Upper lobe of left lung (tissue), 6 donors: ENCODE measurements at regions not wholly inside any gene's neighbourhood (a gene's known extent, or its start where the extent isn't known, plus 50 kb on each side); places are given as distances from the start of the nearest gene placed in this dataset.

Source experiments
- ATAC-seq, 2 donors: fragments of 200-7000 bp; cut with Tn5 transposase; one replicate each; pipeline ENCODE4 v1.9.1; 2022; ENCODE audit warnings: mild to moderate bottlenecking in 2 of 2, moderate library complexity in 2 of 2; ENCODE audit not compliant: low FRiP score in 2 of 2
- DNase-seq, 2 donors: peaks; one replicate each; pipeline ENCODE4 v3.0.0-alpha.2; 2019 to 2020
- H3K27ac ChIP-seq, 4 donors: fragments of 200-600 bp; sonication (generic); one replicate each; pipeline ENCODE4 v1.5.1; 2016 to 2019
- H3K27me3 ChIP-seq, 4 donors: fragments of 200-600 bp; sonication (generic); one replicate each; pipeline ENCODE4 v1.5.1; 2017 to 2019
- H3K36me3 ChIP-seq, 4 donors: fragments of 200-600 bp; sonication (generic); one replicate each; pipeline ENCODE4 v1.5.1; 2016 to 2019
- H3K4me1 ChIP-seq, 4 donors: fragments of 200-600 bp; sonication (generic); one replicate each; pipeline ENCODE4 v1.5.1; 2018 to 2019
- H3K4me3 ChIP-seq, 4 donors: fragments of 200-600 bp; sonication (generic); one replicate each; pipeline ENCODE4 v1.5.1; 2017 to 2019; ENCODE audit warnings: mild to moderate bottlenecking in 2 of 4, moderate library complexity in 1 of 4
- H3K9me3 ChIP-seq, 4 donors: fragments of 200-600 bp; sonication (generic); one replicate each; pipeline ENCODE4 v1.5.1; 2018 to 2019
- EP300 ChIP-seq, 4 donors: sonication (generic); formaldehyde crosslinking; IDR thresholded peaks; one replicate each; pipeline ENCODE4 v1.5.1; 2017; ENCODE audit warnings: antibody characterized with exemption in 4 of 4, control low read depth in 2 of 4
- POLR2A ChIP-seq, 4 donors: fragments of 450-650 bp; IDR thresholded peaks; one replicate each; pipeline ENCODE4 v1.5.1; 2016 to 2017; ENCODE audit warnings: antibody characterized with exemption in 4 of 4, mild to moderate bottlenecking in 2 of 4
- POLR2AphosphoS5 ChIP-seq, 2 donors: sonication (generic); formaldehyde crosslinking; IDR thresholded peaks; one replicate each; pipeline ENCODE4 v1.5.1; 2017; ENCODE audit warnings: antibody characterized with exemption in 2 of 2
- WGBS, 2 donors: methylation state at CpG; one replicate each; pipeline ENCODE4 v1.1.5; 2017 to 2018; 5-methylcytosine and 5-hydroxymethylcytosine counted together
- TF ChIP-seq, protein P1 (sequence below), 6 experiments: fragments of 450-650 bp in 4 of 6; fragments of 200-600 bp in 2 of 6; sonication (generic) in 2 of 6; IDR thresholded peaks; one replicate each; pipeline ENCODE4 v1.5.1; 2016 to 2019; ENCODE audit warnings: antibody characterized with exemption in 6 of 6
- donor health status: DM: no; HTN: no; CAD: no; lungs with moderate emphysema.
- donor health status: DM: no; HTN: yes; CAD: no; lungs with severe emphysema.

DNA sequence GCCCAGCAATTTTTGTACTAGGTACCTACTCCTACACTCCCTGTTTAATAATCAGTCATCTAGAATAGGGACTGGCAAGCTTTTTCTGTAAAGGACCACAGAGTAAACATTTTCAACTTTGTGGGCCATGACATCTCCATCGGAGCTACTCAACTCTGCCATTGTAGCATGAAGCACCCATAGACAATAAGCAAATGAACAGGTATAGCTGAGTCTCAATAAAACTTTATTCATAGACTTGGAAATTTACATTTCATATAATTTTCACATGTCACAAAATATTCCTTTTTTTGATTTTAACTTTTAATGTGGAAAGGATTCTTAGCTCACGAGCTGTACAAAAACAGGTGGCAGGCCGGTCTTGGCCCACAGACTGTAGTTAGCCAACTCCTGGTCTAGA, 345.8 kb downstream of the SOX9 start:
- DNase-seq (no peak), ATAC-seq (no peak)
- Histone ChIP-seq H3K4me1 (peaks cover 0 to 6% (median 0%) of the 10 kb centered on the region in 4 donors), H3K9me3 (no peaks in the 10 kb centered on the region), H3K36me3 (no peaks in the 10 kb centered on the region), H3K27me3 (no peaks in the 10 kb centered on the region), H3K4me3 (no peak overlapping the region), H3K27ac (no peak overlapping the region)
- TF ChIP-seq EP300 (IDR thresholded peaks at IDR 0.05), result no peak
- TF ChIP-seq POLR2A (IDR thresholded peaks at IDR 0.05), result no peak
- TF ChIP-seq, protein P1, sequence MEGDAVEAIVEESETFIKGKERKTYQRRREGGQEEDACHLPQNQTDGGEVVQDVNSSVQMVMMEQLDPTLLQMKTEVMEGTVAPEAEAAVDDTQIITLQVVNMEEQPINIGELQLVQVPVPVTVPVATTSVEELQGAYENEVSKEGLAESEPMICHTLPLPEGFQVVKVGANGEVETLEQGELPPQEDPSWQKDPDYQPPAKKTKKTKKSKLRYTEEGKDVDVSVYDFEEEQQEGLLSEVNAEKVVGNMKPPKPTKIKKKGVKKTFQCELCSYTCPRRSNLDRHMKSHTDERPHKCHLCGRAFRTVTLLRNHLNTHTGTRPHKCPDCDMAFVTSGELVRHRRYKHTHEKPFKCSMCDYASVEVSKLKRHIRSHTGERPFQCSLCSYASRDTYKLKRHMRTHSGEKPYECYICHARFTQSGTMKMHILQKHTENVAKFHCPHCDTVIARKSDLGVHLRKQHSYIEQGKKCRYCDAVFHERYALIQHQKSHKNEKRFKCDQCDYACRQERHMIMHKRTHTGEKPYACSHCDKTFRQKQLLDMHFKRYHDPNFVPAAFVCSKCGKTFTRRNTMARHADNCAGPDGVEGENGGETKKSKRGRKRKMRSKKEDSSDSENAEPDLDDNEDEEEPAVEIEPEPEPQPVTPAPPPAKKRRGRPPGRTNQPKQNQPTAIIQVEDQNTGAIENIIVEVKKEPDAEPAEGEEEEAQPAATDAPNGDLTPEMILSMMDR (IDR thresholded peaks at IDR 0.05), result no peak
- no peak for TF ChIP-seq POLR2AphosphoS5 (IDR thresholded peaks at IDR 0.05)
- whole genome bisulfite sequencing, 2 donors, result 83 to 84% methylated on average over 3 of the region's 3 CpGs

DNA sequence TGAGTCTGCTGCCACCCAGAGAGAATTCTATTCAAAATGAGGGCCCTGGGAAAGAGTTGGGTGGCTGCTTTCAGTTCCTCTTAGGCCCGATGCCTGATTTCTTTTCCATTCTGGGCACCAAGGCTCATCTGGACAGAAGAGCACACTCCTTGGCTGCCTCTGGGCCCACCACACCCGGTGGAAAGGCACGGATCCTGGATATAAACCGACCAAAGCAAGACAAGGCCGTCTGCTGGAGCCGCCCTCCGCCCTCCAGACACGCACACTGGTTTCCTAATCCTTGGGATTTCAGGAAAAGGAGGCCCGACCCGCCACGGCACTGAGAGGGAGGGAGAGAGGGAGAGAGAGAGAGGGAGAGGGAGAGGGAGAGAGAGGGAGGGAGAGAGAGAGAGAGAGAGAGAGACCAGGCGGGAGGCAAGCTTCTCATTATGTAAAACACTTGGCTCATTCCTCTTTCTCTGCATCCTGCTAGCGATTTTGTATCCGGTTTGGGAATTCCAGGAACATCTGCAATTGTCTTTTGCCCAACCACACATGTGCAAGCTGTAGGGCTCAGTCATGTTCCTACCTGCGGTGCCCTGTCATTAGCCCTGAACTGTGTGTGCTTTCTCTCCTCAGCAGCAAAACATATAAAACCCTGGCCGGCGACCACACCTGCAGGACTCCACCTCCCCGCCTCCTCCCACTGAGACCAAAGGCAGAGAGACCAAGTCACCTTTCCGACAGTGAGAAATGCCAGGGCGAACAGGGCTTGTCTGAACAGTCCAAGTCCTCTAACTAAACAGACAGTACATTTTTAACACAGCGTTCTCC, 347.2 kb downstream of the SOX9 start:
- H3K36me3 ChIP-seq, result no peaks in the 10 kb centered on the region
- H3K4me3 ChIP-seq, result no peak overlapping the region
- DNase-seq, result no peak
- no peaks in the 10 kb centered on the region for H3K9me3 ChIP-seq
- ATAC-seq, result no peak
- H3K4me1 ChIP-seq, result peaks cover 0 to 6% (median 0%) of the 10 kb centered on the region in 4 donors
- WGBS, 2 donors, result 42 to 59% methylated on average over 15 to 21 of the region's 21 CpGs
- TF ChIP-seq EP300 (IDR thresholded peaks at IDR 0.05) (no peak), POLR2AphosphoS5 (IDR thresholded peaks at IDR 0.05) (no peak), POLR2A (IDR thresholded peaks at IDR 0.05) (no peak)
- TF ChIP-seq, protein P1 (IDR thresholded peaks at IDR 0.05), result no peak
- no peaks in the 10 kb centered on the region for H3K27me3 ChIP-seq
- no peak overlapping the region for H3K27ac ChIP-seq

DNA sequence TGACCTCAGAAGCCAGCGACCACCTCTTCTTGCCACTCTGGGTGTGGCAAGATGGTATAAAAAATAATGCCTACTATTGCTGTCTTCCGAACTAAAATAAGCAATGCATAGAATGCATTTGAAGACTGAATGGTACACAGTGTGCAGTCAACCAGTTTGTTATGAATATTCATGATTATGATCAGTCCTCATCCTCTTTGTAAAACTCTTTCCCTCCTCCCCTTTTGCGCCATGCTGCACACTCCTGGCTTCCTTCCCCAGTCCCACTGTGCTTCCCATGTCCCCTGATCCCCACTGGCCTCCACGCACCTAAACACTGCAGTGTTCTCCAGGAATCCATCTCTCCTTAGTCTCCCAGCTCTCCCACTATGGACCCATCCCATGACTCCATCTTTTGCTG, 348.0 kb downstream of the SOX9 start:
- H3K27ac ChIP-seq, result no peak overlapping the region
- TF ChIP-seq EP300 (IDR thresholded peaks at IDR 0.05), result no peak
- no peak for TF ChIP-seq POLR2AphosphoS5 (IDR thresholded peaks at IDR 0.05)
- no peak for TF ChIP-seq POLR2A (IDR thresholded peaks at IDR 0.05)
- no peaks in the 10 kb centered on the region for H3K36me3 ChIP-seq
- ATAC-seq (no peak), DNase-seq (no peak)
- H3K4me3 ChIP-seq, result no peak overlapping the region
- 95% methylated on average over 4 of the region's 4 CpGs for WGBS, 2 donors
- H3K4me1 ChIP-seq, result peaks cover 0 to 6% (median 0%) of the 10 kb centered on the region in 4 donors
- no peaks in the 10 kb centered on the region for H3K27me3 ChIP-seq
- H3K9me3 ChIP-seq, result no peaks in the 10 kb centered on the region

DNA sequence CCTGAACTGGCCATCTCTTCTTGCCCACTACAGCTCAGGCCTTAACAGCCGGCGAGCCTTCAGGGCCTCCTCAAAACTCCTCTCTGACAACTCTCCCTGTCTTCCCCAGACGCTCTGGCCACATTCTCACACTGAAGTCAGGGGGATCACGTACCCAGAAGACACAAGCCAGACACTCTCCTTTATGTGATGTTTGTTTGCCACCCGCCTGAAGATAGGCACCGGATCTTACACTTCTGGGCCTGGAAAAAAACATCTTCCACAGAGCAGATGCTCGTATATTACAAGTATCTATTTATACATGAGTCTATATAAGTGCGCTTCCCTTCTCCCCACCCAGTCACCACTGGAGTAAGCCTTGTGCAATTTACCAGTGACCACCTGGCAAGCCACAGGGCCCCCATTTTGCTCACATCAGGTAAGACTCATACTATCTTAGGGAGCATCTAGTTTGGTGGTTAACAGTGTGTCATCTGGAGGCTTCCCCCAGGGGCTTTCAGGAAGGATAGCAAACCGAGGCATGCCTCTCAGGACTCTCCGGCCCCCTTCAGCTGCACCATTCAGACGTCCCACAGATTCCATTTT, 349.4 kb downstream of the SOX9 start:
- 77 to 80% methylated on average over 11 of the region's 11 CpGs for WGBS, 2 donors
- TF ChIP-seq, protein P1 (IDR thresholded peaks at IDR 0.05), result no peak
- no peak for TF ChIP-seq POLR2AphosphoS5 (IDR thresholded peaks at IDR 0.05)
- TF ChIP-seq POLR2A (IDR thresholded peaks at IDR 0.05), result no peak
- no peak for TF ChIP-seq EP300 (IDR thresholded peaks at IDR 0.05)
- H3K4me1 ChIP-seq, result peaks cover 0 to 6% (median 0%) of the 10 kb centered on the region in 4 donors
- ATAC-seq (no peak), DNase-seq (no peak)
- no peak overlapping the region for H3K4me3 ChIP-seq
- H3K9me3 ChIP-seq, result peaks cover 0 to 5% (median 2%) of the 10 kb centered on the region in 4 donors
- no peaks in the 10 kb centered on the region for H3K27me3 ChIP-seq
- H3K27ac ChIP-seq, result no peak overlapping the region
- no peaks in the 10 kb centered on the region for H3K36me3 ChIP-seq

DNA sequence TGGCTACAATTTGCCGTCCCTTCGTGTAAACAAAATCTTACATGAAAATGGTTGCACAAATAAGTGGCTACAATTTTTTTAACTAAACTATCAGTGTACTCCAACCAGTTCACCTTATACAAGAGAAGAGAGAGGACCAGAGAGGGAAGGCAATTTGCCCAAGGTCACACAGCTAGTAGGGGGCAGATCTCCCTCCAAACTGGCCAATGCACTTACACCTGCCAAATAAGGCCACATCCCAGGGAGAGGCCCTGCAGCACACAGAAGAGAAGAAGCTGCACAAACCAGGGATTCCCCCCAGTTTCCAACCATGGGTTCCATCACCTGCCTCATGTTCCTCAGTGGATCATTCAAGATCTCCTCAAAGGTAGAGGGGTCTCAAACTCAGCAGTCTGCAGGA, 349.9 kb downstream of the SOX9 start:
- Histone ChIP-seq H3K27me3 (no peaks in the 10 kb centered on the region), H3K36me3 (no peaks in the 10 kb centered on the region), H3K9me3 (peaks cover 0 to 5% (median 2%) of the 10 kb centered on the region in 4 donors), H3K4me1 (peaks cover 0 to 5% (median 0%) of the 10 kb centered on the region in 4 donors), H3K27ac (no peak overlapping the region), H3K4me3 (no peak overlapping the region)
- DNase-seq (no peak), ATAC-seq (no peak)
- TF ChIP-seq POLR2AphosphoS5 (IDR thresholded peaks at IDR 0.05) (no peak), POLR2A (IDR thresholded peaks at IDR 0.05) (no peak), EP300 (IDR thresholded peaks at IDR 0.05) (no peak)
- TF ChIP-seq, protein P1 (IDR thresholded peaks at IDR 0.05), result no peak
- 72 to 88% methylated on average over 2 of the region's 2 CpGs for WGBS, 2 donors
